Prostate gland (tissue), 2 donors: ENCODE measurements at regions not wholly inside any gene's neighbourhood (a gene's known extent, or its start where the extent isn't known, plus 50 kb on each side); places are given as distances from the start of the nearest gene placed in this dataset.
"Not testable (repeated sequence)": the region's sequence is repeated elsewhere in the genome, so short reads cannot be mapped to it uniquely, and the experiment has no call there.

Experiments
- DNase-seq: peaks from one replicate; pipeline ENCODE4 v3.0.0-alpha.2; 2019; ENCODE audit warnings: low spot score
- H3K27ac ChIP-seq, 2 donors: fragments of 200-600 bp; sonication (generic); 2 replicates each; pipeline ENCODE4 v1.5.1; 2017 to 2019
- H3K27me3 ChIP-seq: fragments of 200-600 bp; sonication (generic); replicated peaks from 2 replicates; pipeline ENCODE4 v1.5.1; 2019; ENCODE audit not compliant: insufficient read depth
- H3K36me3 ChIP-seq, 2 donors: fragments of 200-600 bp; sonication (generic); 1 replicate in 1 of 2; 2 replicates in 1 of 2; pipeline versions ENCODE4 v1.5.1 to v1.8.1; 2017 to 2019
- H3K4me1 ChIP-seq: fragments of 200-600 bp; sonication (generic); replicated peaks from 2 replicates; pipeline ENCODE4 v1.5.1; 2019
- H3K4me3 ChIP-seq, 2 donors: fragments of 200-600 bp; sonication (generic); 2 replicates each; pipeline ENCODE4 v1.5.1; 2017 to 2019
- H3K9me3 ChIP-seq: fragments of 200-600 bp; sonication (generic); 2 replicates; pipeline ENCODE4 v1.5.1; 2017
- CTCF ChIP-seq, 4 experiments: fragments of 200-600 bp in 2 of 4; fragments of 450-650 bp in 2 of 4; sonication (generic) in 2 of 4; IDR thresholded peaks; 1 replicate in 3 of 4; 2 replicates in 1 of 4; pipeline ENCODE4 v1.5.1; 2016 to 2019; ENCODE audit warnings: antibody characterized with exemption in 4 of 4, mild to moderate bottlenecking in 2 of 4, moderate library complexity in 2 of 4
- POLR2A ChIP-seq: fragments of 450-650 bp; IDR thresholded peaks from one replicate; pipeline ENCODE4 v1.6.1; 2016; ENCODE audit warnings: antibody characterized with exemption, mild to moderate bottlenecking
- POLR2AphosphoS5 ChIP-seq: sonication (generic); formaldehyde crosslinking; IDR thresholded peaks from one replicate; pipeline ENCODE4 v1.6.1; 2017; ENCODE audit warnings: antibody characterized with exemption
- WGBS: methylation state at CpG from one replicate; pipeline ENCODE4 v1.1.5; 2018; 5-methylcytosine and 5-hydroxymethylcytosine counted together
- intact Hi-C: fragments of 100-400 bp; cut with DNase I; formaldehyde crosslinking; loops from one replicate; pipeline ENCODE4 v1.14.2; 2022

DNA sequence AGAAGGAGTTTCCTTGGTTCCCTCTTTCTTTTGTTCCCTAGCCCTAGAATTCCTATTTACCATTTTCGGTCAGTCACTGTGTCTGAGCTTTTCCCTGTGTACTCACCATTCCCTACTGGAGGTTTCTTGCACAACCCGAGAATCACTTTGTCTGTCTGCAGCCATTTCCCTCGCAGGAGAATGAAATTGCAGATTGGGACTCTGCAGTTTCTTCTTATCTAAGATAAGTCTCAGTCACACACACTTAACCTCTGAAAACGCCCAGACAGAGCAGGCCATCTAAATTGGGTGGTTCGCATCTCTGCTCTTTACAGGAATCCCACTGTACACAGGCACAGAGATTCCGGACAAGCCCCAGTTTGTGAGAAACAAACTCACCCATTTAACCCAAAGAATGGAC, 58.6 kb upstream of the CNTNAP2 start:
- no peaks in the 10 kb centered on the region for H3K27me3 ChIP-seq
- no peak overlapping the region for H3K27ac ChIP-seq
- TF ChIP-seq CTCF (IDR thresholded peaks at IDR 0.05), result no peak
- TF ChIP-seq POLR2A, result no peak
- TF ChIP-seq POLR2AphosphoS5, result no peak
- no peak for DNase-seq
- H3K4me3 ChIP-seq, result no peak overlapping the region
- H3K4me1 ChIP-seq, result no peaks in the 10 kb centered on the region
- intact Hi-C loops, result no loop called here
- H3K36me3 ChIP-seq, result no peaks in the 10 kb centered on the region
- no peaks in the 10 kb centered on the region for H3K9me3 ChIP-seq
- WGBS, result 89% methylated on average over 6 of the region's 6 CpGs

DNA sequence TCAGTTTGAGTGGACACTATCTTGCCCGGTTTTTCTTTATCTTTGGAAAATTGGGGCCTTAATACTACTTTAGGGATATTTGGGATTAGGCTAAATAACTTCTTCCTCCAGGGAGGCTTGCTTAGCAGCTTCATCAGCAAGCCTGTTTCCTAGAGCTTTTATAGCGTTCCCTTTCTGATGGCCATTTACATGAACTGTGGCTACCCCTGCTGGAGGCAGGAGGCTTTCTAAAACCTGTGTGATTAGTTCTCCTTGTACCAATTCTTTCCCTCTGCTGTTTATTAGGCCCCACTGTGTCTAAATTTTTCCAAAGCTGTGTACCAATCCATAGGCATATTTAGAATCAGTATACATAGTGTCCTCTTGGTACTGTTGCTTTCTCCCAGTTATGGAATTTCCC, 61.7 kb upstream of the CNTNAP2 start:
- Histone ChIP-seq H3K4me1 (no peaks in the 10 kb centered on the region), H3K27me3 (no peaks in the 10 kb centered on the region), H3K36me3 (no peaks in the 10 kb centered on the region), H3K9me3 (no peaks in the 10 kb centered on the region), H3K27ac (no peak overlapping the region), H3K4me3 (no peak overlapping the region)
- TF ChIP-seq POLR2A (no peak), CTCF (IDR thresholded peaks at IDR 0.05) (no peak), POLR2AphosphoS5 (no peak)
- 78% methylated on average over 2 of the region's 2 CpGs for WGBS
- intact Hi-C loops, result no loop called here
- DNase-seq, result no peak

- no peak for DNase-seq
- Histone ChIP-seq H3K4me3 (no peak overlapping the region), H3K36me3 (no peaks in the 10 kb centered on the region), H3K27me3 (no peaks in the 10 kb centered on the region), H3K9me3 (no peaks in the 10 kb centered on the region), H3K4me1 (no peaks in the 10 kb centered on the region), H3K27ac (no peak overlapping the region)
- intact Hi-C loops, result no loop called here
- TF ChIP-seq CTCF (IDR thresholded peaks at IDR 0.05), result no peak
- 89% methylated on average over 4 of the region's 4 CpGs for WGBS
Measured at GRCh38 chr7:146053492-146053891, 63.1 kb upstream of the CNTNAP2 start.

DNA sequence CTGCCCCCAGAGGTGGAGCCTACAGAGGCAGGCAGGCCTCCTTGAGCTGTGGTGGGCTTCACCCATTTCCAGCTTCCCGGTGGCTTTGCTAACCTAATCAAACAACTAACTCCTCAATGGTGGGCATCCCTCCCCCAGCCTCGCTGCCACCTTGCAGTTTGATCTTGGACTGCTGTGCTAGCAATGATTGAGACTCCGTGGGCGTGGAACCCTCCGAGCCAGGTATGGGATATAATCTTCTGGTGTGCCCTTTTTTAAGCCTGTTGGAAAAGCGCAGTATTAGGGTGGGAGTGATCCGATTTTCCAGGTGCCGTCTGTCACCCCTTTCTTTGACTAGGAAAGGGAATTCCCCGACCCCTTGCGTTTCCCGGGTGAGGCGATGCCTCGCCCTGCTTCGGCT, 73.3 kb upstream of the CNTNAP2 start:
- DNase-seq, H3K27ac ChIP-seq, H3K9me3 ChIP-seq, H3K36me3 ChIP-seq, H3K27me3 ChIP-seq, H3K4me3 ChIP-seq, H3K4me1 ChIP-seq, intact Hi-C loops: not testable (repeated sequence)
- 90% methylated on average over 14 of the region's 14 CpGs for WGBS

DNA sequence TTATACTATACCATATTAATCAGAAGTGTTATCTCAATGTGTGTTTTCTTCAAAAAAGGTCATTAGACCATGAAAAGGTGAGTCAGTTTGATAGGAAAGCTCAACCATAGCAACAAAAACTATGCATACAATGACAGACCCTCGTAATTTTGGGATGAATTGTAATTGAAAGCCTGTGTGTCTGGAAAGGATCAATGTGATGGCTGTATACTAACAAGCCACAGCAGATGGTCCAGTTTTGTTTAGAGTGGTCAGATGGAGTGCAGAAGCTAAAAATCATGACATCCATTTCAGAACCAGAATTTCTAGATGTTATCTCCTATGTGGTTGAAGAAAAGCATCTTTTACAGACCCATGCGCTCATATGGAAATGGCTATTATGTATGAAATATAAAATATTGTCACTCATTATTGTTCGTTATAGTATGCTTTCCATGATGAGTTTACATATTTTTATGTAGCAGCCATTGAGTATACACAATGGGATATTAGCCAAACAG, 88.3 kb upstream of the CNTNAP2 start:
- H3K36me3 ChIP-seq, result no peaks in the 10 kb centered on the region
- TF ChIP-seq POLR2A (no peak), CTCF (IDR thresholded peaks at IDR 0.05) (no peak), POLR2AphosphoS5 (no peak)
- no peak for DNase-seq
- H3K9me3 ChIP-seq, result no peaks in the 10 kb centered on the region
- H3K4me1 ChIP-seq, result no peaks in the 10 kb centered on the region
- H3K4me3 ChIP-seq, result no peak overlapping the region
- H3K27ac ChIP-seq, result no peak overlapping the region
- no peaks in the 10 kb centered on the region for H3K27me3 ChIP-seq
- 73% methylated on average over 3 of the region's 3 CpGs for WGBS
- intact Hi-C loops, result no loop called here
